ENCODE measurements at regions not wholly inside any gene's neighbourhood (a gene's known extent, or its start where the extent isn't known, plus 50 kb on each side); places are given as distances from the start of the nearest gene placed in this dataset.
"Not testable (repeated sequence)": the region's sequence is repeated elsewhere in the genome, so short reads cannot be mapped to it uniquely, and the experiment has no call there.

DNA sequence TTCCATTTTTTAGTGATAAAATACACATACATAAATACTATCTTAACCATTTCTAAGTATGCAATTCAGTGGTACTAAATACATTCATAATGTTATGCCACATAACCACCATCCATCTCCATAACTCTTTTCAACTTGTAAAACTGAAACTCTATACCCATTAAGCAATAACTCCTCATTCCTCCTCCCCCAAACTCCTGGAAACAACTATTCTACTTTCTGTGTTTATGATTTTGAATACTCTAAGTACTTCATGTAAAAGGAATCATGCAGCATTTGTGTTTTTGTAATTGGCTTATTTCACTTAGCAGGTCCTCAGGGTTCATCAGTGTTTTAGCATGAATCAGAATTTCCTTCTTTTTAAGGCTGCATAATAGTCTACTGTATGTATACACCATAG is 131.8 kb downstream of the TES start:
- no peak for DNase-seq

DNA sequence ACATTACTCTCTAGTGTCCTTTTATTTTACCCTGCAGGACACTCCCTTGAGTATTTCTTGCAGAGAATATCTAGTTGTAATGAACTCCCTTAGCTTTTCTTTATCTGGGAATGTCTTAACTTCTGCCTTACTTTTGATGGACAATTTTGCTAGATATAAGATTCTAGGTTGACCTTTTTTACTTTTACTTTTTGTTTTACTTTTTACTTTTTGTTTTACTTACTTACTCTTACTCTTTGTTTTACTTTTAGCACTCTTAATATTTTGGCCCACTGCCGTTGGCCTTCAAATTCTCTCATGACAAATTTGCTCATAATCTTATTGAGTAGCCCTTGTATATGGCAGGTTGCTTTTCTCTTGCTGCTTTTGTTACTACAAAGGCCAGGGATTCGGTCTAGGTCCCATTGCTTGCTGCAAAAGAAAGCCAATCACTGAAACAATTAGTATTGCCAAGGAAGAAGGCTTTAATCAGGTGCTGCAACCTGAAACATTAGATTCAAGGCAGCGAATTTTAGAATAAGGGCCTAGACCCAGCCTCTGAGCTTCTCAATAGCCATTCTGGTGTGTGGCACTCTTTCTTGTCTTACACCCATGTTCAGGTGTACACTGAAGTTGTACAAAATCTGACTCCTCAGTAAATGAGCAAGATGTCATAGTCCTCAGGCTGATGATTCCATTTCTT is 137.0 kb downstream of the TES start:
- no peak for DNase-seq

GRCh38 chr7:116348346-116348745 is 138.0 kb downstream of the TES start:
- DNase-seq, result no peak

GRCh38 chr7:116351966-116352365 is 141.6 kb downstream of the TES start:
- no peak for DNase-seq

DNA sequence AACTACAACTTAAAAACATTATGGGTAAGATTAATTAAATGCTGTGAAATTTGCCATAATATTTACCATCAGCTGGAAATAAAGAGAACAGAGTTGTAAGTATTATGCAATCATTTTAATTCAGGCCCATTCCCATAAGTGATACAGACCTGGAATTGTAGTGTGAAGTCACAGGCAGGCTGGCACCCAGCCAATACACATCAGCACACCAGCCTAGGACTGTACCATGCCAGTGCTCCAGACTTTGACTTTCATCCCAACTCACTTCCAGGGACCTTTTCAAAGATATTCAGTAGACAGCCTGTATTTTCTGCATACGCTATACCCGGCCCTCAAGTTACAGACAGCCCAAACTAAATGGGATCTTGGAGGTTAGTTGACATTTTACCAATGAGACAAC is 143.3 kb downstream of the TES start:
- no peak for DNase-seq

GRCh38 chr7:116354171-116354545 is 143.8 kb downstream of the TES start:
- no peak for DNase-seq

DNA sequence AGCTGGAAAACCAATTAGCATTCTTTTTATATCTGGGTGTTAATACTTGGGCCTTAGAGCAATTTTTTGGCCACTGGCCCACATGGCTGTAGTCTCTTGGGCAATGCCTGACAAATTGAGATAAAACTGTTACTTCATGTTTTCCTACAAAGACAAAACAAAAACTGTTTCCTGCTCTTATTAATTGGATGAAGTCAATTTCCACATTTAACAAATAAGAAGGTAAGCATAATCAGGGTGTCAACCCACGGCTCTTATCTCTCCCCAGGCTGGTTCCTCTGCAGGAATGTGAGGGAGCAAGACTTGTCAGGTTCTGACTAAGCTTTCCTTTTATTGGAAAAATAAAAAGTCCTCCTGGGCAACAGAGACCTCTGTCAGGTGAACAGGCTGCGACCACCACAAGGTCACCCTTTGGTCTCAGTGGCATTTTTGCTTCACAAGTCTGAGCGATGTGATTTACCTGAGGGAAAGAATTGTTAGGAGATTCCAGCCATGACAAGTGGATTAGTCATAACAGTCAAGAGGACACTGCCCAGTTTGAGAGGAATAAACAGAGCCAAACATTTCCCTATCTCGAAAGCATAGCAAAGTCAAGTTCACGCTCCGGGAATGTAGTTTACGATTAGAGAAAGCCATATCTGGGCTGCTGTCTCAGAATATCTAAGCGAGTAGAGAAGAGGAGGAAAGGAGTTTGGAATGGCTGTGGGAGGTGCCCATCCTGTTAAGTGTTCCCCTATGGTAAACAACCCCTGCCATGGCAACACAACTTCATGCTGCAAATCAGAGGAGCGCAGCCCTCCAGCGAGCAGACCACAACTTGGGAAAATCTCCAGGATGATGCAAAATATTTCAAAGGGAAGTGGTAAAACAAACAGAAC is 144.4 kb downstream of the TES start:
- no peak for DNase-seq

DNA sequence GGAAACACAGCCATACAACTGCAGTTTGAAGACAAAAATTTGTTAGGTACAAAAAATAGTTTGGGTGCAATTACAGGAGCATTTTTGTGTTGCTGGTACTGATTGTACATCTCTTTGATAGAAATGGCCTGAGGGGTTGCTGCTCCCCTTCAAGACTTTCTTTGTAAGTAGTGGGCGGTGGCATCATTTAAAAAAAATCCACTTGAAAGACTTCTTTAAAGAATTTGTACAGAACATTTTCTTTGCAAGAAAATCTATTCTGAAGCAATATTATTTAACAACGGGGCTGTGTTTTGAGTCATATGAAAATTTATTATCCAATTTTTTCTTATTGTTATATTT is 144.1 kb upstream of the CAV2 start:
- no peak for DNase-seq

- no peak for DNase-seq
Measured at GRCh38 chr7:116356333-116356965, 143.1 kb upstream of the CAV2 start.

DNA sequence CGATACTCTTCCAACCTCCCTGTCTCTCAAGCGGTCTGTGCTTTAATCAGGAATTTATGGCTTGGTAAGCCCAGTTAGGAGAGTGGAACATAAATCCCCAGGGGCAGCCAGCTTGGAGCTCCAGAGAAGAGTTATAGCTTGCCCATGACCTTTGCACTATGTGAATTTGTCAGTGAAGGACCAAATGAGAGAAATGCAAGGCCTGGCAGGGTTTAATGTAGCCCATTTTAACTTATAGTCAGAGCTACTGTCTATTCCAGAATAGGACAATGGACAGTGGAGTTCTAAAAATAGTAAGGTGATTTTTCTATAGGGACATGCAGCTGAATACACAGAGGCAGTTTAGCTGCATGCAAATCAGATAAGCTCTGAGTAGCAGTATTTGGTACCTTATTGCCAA is 142.6 kb upstream of the CAV2 start:
- no peak for DNase-seq

GRCh38 chr7:116357781-116358670 is 141.5 kb upstream of the CAV2 start:
- no peak for DNase-seq

DNA sequence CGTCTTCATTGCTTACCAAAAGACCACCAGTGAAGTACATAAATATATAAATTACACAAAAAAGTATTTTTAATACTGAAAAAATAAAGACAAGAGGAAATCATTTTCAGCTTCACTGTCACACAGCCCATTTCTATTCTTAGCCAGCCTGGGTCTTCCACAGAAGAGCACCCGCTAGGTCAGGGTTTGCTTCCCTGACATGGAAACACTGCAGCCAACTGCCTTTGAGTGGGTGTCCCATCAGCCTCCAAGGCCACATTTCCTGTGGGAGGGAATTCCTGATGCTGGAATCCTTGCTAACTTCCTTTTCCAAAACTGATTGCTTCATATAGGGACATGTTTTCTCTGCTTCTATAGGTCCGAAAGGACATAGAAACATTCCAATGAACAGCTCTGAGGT is 137.8 kb upstream of the CAV2 start:
- DNase-seq, result no peak

DNA sequence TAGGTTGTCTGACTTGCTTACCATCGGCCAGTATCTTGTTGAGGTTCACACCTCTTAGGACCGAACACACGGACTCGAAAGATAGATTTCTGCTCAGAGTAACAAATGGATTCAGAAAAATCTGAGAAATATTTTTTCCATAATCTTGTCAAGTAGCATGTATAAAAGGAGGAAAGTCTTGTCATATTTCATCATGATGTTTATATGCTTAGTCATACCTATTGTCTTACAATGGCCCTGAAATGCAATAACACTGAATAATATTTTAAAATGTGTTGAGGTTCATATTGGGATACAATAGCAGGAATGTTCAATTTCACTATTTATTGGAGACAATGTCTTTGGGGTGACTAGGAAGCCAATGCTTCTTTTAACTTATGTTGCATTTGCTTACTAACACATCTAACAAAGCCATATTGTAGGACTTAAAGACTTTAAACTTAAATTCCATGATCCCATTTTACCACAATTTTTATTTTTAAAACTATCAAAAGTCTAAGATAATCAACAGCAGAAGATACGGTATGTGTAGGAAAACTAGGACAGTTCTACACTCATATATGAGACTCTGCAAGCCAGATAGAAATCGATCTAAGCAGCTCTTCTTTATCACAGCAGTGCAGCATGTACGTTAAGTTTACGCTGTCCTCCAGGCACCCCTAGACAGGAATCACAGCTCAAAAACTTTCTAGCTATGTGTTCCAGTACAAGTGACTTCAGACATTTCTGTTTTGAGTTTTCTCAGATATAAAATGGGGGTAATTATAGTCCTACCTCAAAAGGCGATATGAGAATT is 135.7 kb upstream of the CAV2 start:
- DNase-seq, result no peak

DNA sequence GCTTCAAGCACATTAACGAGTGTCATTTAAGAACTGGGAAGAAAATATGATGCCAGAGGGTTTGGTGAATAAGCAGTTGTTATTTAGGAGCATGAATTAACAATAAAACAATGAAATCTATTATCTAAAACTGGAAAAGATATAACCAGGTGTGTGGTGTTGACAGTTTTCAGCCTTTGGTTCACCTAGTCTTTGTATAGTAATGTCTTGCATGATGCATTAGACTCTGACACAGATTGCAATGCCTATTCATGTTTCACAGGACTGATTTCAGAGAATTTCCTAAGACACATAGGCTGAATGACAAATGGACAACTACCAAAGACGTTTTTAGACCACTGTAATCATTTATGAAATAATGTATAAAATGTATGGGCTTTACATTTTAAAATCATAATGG is 135.1 kb upstream of the CAV2 start:
- no peak for DNase-seq

DNA sequence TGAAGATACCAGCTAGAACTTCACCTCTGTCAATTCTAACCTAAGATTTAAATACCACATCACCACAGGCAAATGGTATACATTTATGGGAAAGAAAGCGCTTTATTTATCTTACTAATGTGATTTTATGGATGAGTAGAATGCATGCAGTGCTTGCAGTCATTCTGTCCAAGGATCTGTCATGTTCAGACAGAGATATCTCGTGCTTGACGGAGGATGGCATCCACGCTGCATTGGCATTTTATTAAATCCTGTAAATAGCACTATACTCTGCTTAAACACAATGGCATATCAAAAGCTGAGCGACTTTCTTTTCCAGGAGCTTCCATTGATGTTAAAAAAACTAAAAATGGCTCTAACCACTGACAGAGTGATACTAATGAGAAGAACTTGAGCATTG is 133.7 kb upstream of the CAV2 start:
- no peak for DNase-seq

DNA sequence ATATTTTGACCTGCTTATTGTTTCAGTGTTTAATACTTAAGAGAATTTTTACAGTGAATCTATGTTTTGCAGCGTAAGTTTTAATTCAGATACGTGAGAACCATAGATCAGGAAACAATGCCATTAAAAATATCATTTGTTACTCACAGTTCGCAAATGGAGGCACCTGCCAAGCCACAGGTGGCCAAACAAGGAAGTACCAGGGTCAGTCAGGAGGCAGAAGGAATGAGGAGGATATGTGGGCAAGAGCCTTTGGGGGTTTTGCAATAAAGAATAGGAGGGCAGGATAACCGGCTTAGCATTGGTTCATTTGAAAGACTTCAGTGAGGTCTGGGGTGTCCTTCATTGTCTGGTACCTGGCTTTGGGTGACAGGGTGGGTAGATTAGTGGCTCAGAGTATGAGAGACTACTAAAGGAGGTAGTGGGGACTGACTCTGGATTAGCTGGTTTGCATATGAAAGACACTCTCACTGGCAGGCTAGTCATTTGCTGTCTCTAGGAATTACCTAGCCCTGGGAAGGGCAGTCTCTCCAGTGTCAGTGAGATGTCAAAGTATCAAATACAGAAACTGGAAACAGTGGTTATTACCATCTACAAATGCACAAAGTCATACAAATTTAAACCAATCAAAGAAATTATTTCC is 132.2 kb upstream of the CAV2 start:
- no peak for DNase-seq

GRCh38 chr7:116368965-116369364 is 130.6 kb upstream of the CAV2 start:
- no peak for DNase-seq

- DNase-seq, result not testable (repeated sequence)
Measured at GRCh38 chr7:116371536-116371935, 128.0 kb upstream of the CAV2 start.

DNA sequence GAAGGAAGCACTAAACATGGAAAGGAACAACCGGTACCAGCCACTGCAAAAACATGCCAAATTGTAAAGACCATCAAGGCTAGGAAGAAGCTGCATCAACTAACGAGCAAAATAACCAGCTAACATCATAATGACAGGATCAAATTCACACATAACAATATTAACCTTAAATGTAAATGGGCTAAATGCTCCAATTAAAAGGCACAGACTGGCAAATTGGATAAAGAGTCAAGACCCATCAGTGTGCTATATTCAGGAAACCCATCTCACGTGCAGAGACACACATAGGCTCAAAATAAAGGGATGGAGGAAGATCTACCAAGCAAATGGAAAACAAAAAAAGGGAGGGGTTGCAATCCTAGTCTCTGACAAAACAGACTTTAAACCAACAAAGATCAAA is 126.3 kb upstream of the CAV2 start:
- not testable (repeated sequence) for DNase-seq

GRCh38 chr7:116377721-116378120 is 121.8 kb upstream of the CAV2 start:
- DNase-seq, result no peak

GRCh38 chr7:116380025-116380424 is 119.5 kb upstream of the CAV2 start:
- DNase-seq, result no peak

- DNase-seq, result no peak
Measured at GRCh38 chr7:116382375-116382774, 117.2 kb upstream of the CAV2 start.
